Hepatocyte (in vitro differentiated cells): ENCODE measurements at regions not wholly inside any gene's neighbourhood (a gene's known extent, or its start where the extent isn't known, plus 50 kb on each side); places are given as distances from the start of the nearest gene placed in this dataset.

ENCODE experiments used
- DNase-seq: peaks from one replicate; pipeline ENCODE4 v3.0.0-alpha.2; 2016; ENCODE audit warnings: low spot score
- H2AFZ ChIP-seq: fragments of 200-600 bp; sonication (generic); 2 replicates; pipeline ENCODE4 v1.6.0; 2016; ENCODE audit warnings: antibody characterized with exemption, mild to moderate bottlenecking
- H3K27ac ChIP-seq: fragments of 200-600 bp; sonication (generic); 2 replicates; pipeline ENCODE4 v1.5.1; 2016; ENCODE audit warnings: mild to moderate bottlenecking
- H3K27me3 ChIP-seq: fragments of 200-600 bp; sonication (generic); 2 replicates; pipeline ENCODE4 v1.6.1; 2016
- H3K36me3 ChIP-seq: fragments of 200-600 bp; sonication (generic); replicated peaks from 2 replicates; pipeline ENCODE4 v1.5.1; 2016; ENCODE audit warnings: low read depth; ENCODE audit not compliant: insufficient read depth
- H3K4me1 ChIP-seq: fragments of 200-600 bp; sonication (generic); 2 replicates; pipeline ENCODE4 v1.5.1; 2016; ENCODE audit warnings: mild to moderate bottlenecking, moderate library complexity; ENCODE audit not compliant: insufficient read depth
- H3K4me2 ChIP-seq: fragments of 200-600 bp; sonication (generic); 2 replicates; pipeline ENCODE4 v1.6.0; 2016
- H3K4me3 ChIP-seq: fragments of 200-600 bp; sonication (generic); 2 replicates; pipeline ENCODE4 v1.5.1; 2016; ENCODE audit warnings: mild to moderate bottlenecking
- H3K79me2 ChIP-seq: fragments of 200-600 bp; sonication (generic); 2 replicates; pipeline ENCODE4 v1.6.0; 2017; ENCODE audit warnings: mild to moderate bottlenecking
- H3K9me2 ChIP-seq: fragments of 200-600 bp; sonication (generic); replicated peaks from 2 replicates; pipeline ENCODE4 v1.6.0; 2017; ENCODE audit warnings: mild to moderate bottlenecking; ENCODE audit not compliant: insufficient read depth
- H3K9me3 ChIP-seq: fragments of 200-600 bp; sonication (generic); 2 replicates; pipeline ENCODE4 v1.5.1; 2016; ENCODE audit warnings: low read depth, mild to moderate bottlenecking
- H4K20me1 ChIP-seq: fragments of 200-600 bp; sonication (generic); 2 replicates; pipeline ENCODE4 v1.6.0; 2016; ENCODE audit warnings: mild to moderate bottlenecking; ENCODE audit not compliant: insufficient read depth, poor library complexity, severe bottlenecking
- CTCF ChIP-seq: fragments of 200-600 bp; sonication (generic); IDR thresholded peaks from 2 replicates; pipeline ENCODE4 v1.5.1; 2016; ENCODE audit warnings: antibody characterized with exemption, mild to moderate bottlenecking; ENCODE audit not compliant: poor library complexity
- EZH2 ChIP-seq: fragments of 200-600 bp; sonication (generic); IDR thresholded peaks from 2 replicates; pipeline ENCODE4 v1.6.1; 2016; ENCODE audit warnings: antibody characterized with exemption, mild to moderate bottlenecking, borderline replicate concordance
- EZH2phosphoT487 ChIP-seq: fragments of 200-600 bp; sonication (generic); IDR thresholded peaks from one replicate; pipeline ENCODE4 v1.6.1; 2018; ENCODE audit warnings: antibody characterized with exemption, mild to moderate bottlenecking, low read depth, moderate library complexity; ENCODE audit not compliant: unreplicated experiment, severe bottlenecking
- WGBS: methylation state at CpG from one replicate; pipeline ENCODE4 v1.1.6; 2016; ENCODE audit warnings: low lambda C conversion rate; ENCODE audit errors: missing lambda C conversion rate; 5-methylcytosine and 5-hydroxymethylcytosine counted together

GRCh38 chr9:126062158-126062886 is 264.3 kb upstream of the MVB12B start:
- WGBS = 91% methylated on average over 11 of the region's 11 CpGs
- H2AFZ ChIP-seq = no peak overlapping the region
- H3K27me3 ChIP-seq = no peaks in the 10 kb centered on the region
- H4K20me1 ChIP-seq = no peaks in the 10 kb centered on the region
- no peak overlapping the region for H3K4me3 ChIP-seq
- no peaks in the 10 kb centered on the region for H3K36me3 ChIP-seq
- TF ChIP-seq CTCF = no peak
- no peaks in the 10 kb centered on the region for H3K9me2 ChIP-seq
- H3K79me2 ChIP-seq = no peaks in the 10 kb centered on the region
- no peak overlapping the region for H3K4me2 ChIP-seq
- no peaks in the 10 kb centered on the region for H3K4me1 ChIP-seq
- no peaks in the 10 kb centered on the region for H3K9me3 ChIP-seq
- no peak overlapping the region for H3K27ac ChIP-seq
- no peak for DNase-seq

GRCh38 chr9:126063326-126063725 is 263.3 kb upstream of the MVB12B start:
- Histone ChIP-seq H3K36me3 (no peaks in the 10 kb centered on the region), H4K20me1 (no peaks in the 10 kb centered on the region), H3K27me3 (no peaks in the 10 kb centered on the region), H3K9me2 (no peaks in the 10 kb centered on the region), H3K4me3 (no peak overlapping the region), H3K4me1 (no peaks in the 10 kb centered on the region), H3K79me2 (no peaks in the 10 kb centered on the region), H3K4me2 (no peak overlapping the region), H3K27ac (no peak overlapping the region), H3K9me3 (no peaks in the 10 kb centered on the region), H2AFZ (no peak overlapping the region)
- no peak for DNase-seq
- WGBS = 96% methylated on average over 5 of the region's 5 CpGs
- TF ChIP-seq EZH2 (no peak), CTCF (no peak), EZH2phosphoT487 (no peak)

- Histone ChIP-seq H3K27ac (no peak overlapping the region), H3K4me3 (no peak overlapping the region), H4K20me1 (no peaks in the 10 kb centered on the region), H2AFZ (no peak overlapping the region), H3K4me1 (no peaks in the 10 kb centered on the region), H3K79me2 (no peaks in the 10 kb centered on the region), H3K4me2 (no peak overlapping the region), H3K9me3 (no peaks in the 10 kb centered on the region), H3K36me3 (no peaks in the 10 kb centered on the region), H3K9me2 (no peaks in the 10 kb centered on the region), H3K27me3 (no peaks in the 10 kb centered on the region)
- TF ChIP-seq CTCF (no peak), EZH2 (no peak), EZH2phosphoT487 (no peak)
- DNase-seq = no peak
- 82% methylated on average over 6 of the region's 6 CpGs for WGBS
These were observed 260.5 kb upstream of the MVB12B start for GRCh38 chr9:126066131-126066530.
